ENCODE measurements at regions not wholly inside any gene's neighbourhood (a gene's known extent, or its start where the extent isn't known, plus 50 kb on each side); places are given as distances from the start of the nearest gene placed in this dataset.

GRCh38 chr10:28984431-28984830, 304.4 kb upstream of the LYZL1 start:
- Histone ChIP-seq H3K4me1 (ENCODE audit: control insufficient read depth in 1 of 2, insufficient read depth in 2 of 2, low read length in 2 of 2) (peaks cover 22 to 29% of the 10 kb centered on the region in 2 donors), H3K79me2 (ENCODE audit: insufficient read depth, low read length) (no peaks in the 10 kb centered on the region), H3K9ac (ENCODE audit: insufficient read depth, low read length, poor library complexity, severe bottlenecking) (no peak overlapping the region), H3K27me3 (ENCODE audit: control insufficient read depth in 2 of 2, insufficient read depth in 2 of 2, low read length in 2 of 2) (no peaks in the 10 kb centered on the region), H3K27ac (ENCODE audit: low read depth in 1 of 2, low read length in 2 of 2) (no peak overlapping the region), H3K4me3 (replicated peaks in 1 of 3; ENCODE audit: low read depth in 2 of 3, low read length in 3 of 3) (peak overlapping the region in 1 of 3 experiments; percentile 17), H3K9me3 (replicated peaks in 1 of 2; ENCODE audit: control insufficient read depth in 1 of 2, insufficient read depth in 1 of 2, low read length in 2 of 2) (no peaks in the 10 kb centered on the region), H3K4me2 (replicated peaks; ENCODE audit: extremely low read depth, low read length, poor library complexity, severe bottlenecking) (peak overlapping the region; percentile 35), H2AFZ (ENCODE audit: insufficient read depth, low read depth, low read length, poor library complexity, severe bottlenecking) (peak overlapping the region; percentile 70), H4K20me1 (ENCODE audit: insufficient read depth, low read length) (no peaks in the 10 kb centered on the region), H3K36me3 (replicated peaks in 1 of 2; ENCODE audit: control insufficient read depth in 1 of 2, insufficient read depth in 2 of 2, low read length in 2 of 2) (no peaks in the 10 kb centered on the region)
- H3K4me1 Mint-ChIP-seq = peaks cover 16% of the 10 kb centered on the region
- peak overlapping the region in 3 of 7 donors; percentile 1 to 73 (median 31) for H3K27ac Mint-ChIP-seq
- H3K27me3 Mint-ChIP-seq (ENCODE audit: low read depth in 3 of 3) = peaks cover 2 to 10% (median 3%) of the 10 kb centered on the region in 3 donors
- DNase-seq = peak; percentile 38 to 85 (median 74)
- H3K4me3 Mint-ChIP-seq = peak overlapping the region; percentile 28 to 77
- H3K9me3 Mint-ChIP-seq = peaks cover 0 to 6% (median 0%) of the 10 kb centered on the region in 7 donors
- intact Hi-C loops (cut with micrococcal nuclease) = no loop called here
- WGBS (ENCODE audit: insufficient coverage) = 0% methylated on average over 2 of the region's 6 CpGs
- no peaks in the 10 kb centered on the region for H3K36me3 Mint-ChIP-seq
- TF ChIP-seq CTCF (IDR thresholded peaks at IDR 0.05) = no peak

DNA sequence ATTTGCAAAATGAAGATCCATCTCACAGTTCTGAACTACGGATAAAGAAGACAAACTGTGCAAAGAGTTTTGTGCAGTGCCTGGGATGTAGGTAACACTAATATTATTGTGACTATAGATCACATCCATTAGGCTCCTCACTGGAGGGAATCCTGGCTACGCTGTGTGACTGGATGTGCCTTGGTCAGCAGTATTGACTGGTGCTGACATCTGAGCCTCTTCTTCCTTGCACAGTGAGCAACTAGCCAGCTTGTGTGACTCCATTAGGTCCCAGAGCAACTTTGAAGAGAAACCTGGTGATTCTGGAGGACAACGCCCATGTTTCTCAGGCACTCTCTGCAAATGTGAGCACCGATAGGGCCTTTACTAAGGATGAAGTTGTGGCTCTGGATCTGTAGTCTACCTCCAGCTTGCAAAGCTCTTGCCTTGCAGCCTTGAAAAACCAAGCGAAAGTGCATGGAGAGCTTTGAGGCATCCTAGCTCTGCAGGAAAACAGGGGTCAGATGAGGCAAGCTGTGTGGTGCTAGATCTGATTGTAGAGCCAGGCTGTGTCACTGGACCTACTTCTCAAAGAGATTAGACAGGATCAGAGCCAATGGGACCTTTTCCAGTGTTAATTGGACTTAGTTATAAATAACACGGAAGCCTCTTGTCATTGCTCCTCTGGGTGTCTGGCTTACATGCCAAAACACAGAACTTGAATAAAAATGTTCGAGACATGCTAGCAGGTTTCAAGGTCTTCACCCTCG, 303.6 kb upstream of the LYZL1 start:
- Mint-ChIP-seq H3K4me3 (no peak overlapping the region), H3K27me3 (ENCODE audit: low read depth in 3 of 3) (peaks cover 2 to 10% (median 3%) of the 10 kb centered on the region in 3 donors), H3K27ac (no peak overlapping the region), H3K4me1 (peaks cover 16% of the 10 kb centered on the region), H3K36me3 (no peaks in the 10 kb centered on the region), H3K9me3 (peaks cover 0 to 6% (median 0%) of the 10 kb centered on the region in 7 donors)
- H3K79me2 ChIP-seq (ENCODE audit: insufficient read depth, low read length) = no peaks in the 10 kb centered on the region
- intact Hi-C loops (cut with micrococcal nuclease) = no loop called here
- H3K27ac ChIP-seq (ENCODE audit: low read depth in 1 of 2, low read length in 2 of 2) = no peak overlapping the region
- no peaks in the 10 kb centered on the region for H4K20me1 ChIP-seq (ENCODE audit: insufficient read depth, low read length)
- H3K4me3 ChIP-seq (replicated peaks in 1 of 3; ENCODE audit: low read depth in 2 of 3, low read length in 3 of 3) = no peak overlapping the region
- TF ChIP-seq CTCF (IDR thresholded peaks at IDR 0.05) = no peak
- H3K9me3 ChIP-seq (replicated peaks in 1 of 2; ENCODE audit: control insufficient read depth in 1 of 2, insufficient read depth in 1 of 2, low read length in 2 of 2) = no peaks in the 10 kb centered on the region
- peaks cover 22 to 29% of the 10 kb centered on the region in 2 donors for H3K4me1 ChIP-seq (ENCODE audit: control insufficient read depth in 1 of 2, insufficient read depth in 2 of 2, low read length in 2 of 2)
- no peak for DNase-seq
- H2AFZ ChIP-seq (ENCODE audit: insufficient read depth, low read depth, low read length, poor library complexity, severe bottlenecking) = peak overlapping the region; percentile 70
- no peak overlapping the region for H3K4me2 ChIP-seq (replicated peaks; ENCODE audit: extremely low read depth, low read length, poor library complexity, severe bottlenecking)
- no peaks in the 10 kb centered on the region for H3K27me3 ChIP-seq (ENCODE audit: control insufficient read depth in 2 of 2, insufficient read depth in 2 of 2, low read length in 2 of 2)
- H3K9ac ChIP-seq (ENCODE audit: insufficient read depth, low read length, poor library complexity, severe bottlenecking) = no peak overlapping the region
- 91% methylated on average over 7 of the region's 8 CpGs for WGBS (ENCODE audit: insufficient coverage)
- no peaks in the 10 kb centered on the region for H3K36me3 ChIP-seq (replicated peaks in 1 of 2; ENCODE audit: control insufficient read depth in 1 of 2, insufficient read depth in 2 of 2, low read length in 2 of 2)
